ENCODE measurements at regions not wholly inside any gene's neighbourhood (a gene's known extent, or its start where the extent isn't known, plus 50 kb on each side); places are given as distances from the start of the nearest gene placed in this dataset.
A peak's percentile ranks its signal among the peaks of the same experiment; 100 is the strongest.

DNA sequence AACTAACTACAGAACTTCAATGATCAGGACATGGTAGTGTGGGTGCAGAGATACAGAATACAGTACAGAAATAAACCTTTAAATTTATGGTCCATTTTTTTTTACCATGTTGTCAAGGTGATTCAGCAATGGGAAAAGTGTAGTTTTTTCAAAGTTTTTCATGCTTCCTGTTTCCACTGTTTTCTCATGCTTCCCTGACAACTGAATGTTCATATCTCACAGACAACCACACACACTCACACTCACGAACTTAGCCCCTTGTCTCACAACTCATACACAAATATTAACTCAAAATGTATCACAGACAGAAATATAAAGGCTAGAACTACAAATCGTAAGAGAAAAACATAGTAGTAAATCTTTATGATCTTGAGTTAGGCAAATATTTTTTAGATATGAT, 232.6 kb upstream of the CDYL start:
- no peak overlapping the region for H3K27ac ChIP-seq
- no peaks in the 10 kb centered on the region for H3K9me2 ChIP-seq (ENCODE audit: insufficient read depth)
- WGBS, 2 experiments (ENCODE audit: low coverage in 1 of 2, low lambda C conversion rate in 2 of 2, missing lambda C conversion rate in 2 of 2), result 48 to 54% methylated on average over 2 of the region's 2 CpGs
- peak; percentile 7 for DNase-seq
- H3K36me3 ChIP-seq (ENCODE audit: low read depth), result no peaks in the 10 kb centered on the region
- no peaks in the 10 kb centered on the region for H3F3A ChIP-seq (ENCODE audit: insufficient read depth)
- no peak overlapping the region for H2AFZ ChIP-seq
- H3K79me2 ChIP-seq (ENCODE audit: insufficient read depth), result no peaks in the 10 kb centered on the region
- in situ Hi-C loops (cut with MboI), result no loop called here
- no peaks in the 10 kb centered on the region for H3K9me3 ChIP-seq (ENCODE audit: low read depth)
- no peak overlapping the region for H3K4me3 ChIP-seq
- H4K20me1 ChIP-seq (ENCODE audit: insufficient read depth), result no peaks in the 10 kb centered on the region
- no peaks in the 10 kb centered on the region for H3K27me3 ChIP-seq (replicated peaks; ENCODE audit: insufficient read depth)
- TF ChIP-seq EZH2 (IDR thresholded peaks at IDR 0.05; ENCODE audit: insufficient read depth, poor library complexity, severe bottlenecking), result no peak
- H3K9ac ChIP-seq, result no peak overlapping the region
- no peak overlapping the region for H3K4me2 ChIP-seq (ENCODE audit: unreplicated experiment)
- no peaks in the 10 kb centered on the region for H3K4me1 ChIP-seq (ENCODE audit: insufficient read depth)

DNA sequence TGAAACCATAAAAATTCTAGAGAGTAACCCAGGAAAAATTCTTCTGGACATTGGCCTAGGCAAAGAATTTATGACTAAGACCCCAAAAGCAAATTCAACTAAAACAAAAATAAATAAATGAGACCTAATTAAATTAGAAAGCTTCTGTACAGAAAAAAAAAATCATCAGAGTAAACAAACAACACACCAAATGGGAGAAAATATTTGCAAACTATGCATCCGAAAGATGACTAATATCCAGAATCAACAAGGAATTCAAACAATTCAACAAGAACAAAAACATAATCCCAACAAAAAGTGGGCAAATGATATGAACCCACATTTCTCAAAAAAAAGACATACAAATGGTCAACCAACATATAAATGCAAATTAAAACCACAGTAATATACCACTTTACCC, 242.6 kb upstream of the CDYL start:
- DNase-seq, result no peak
- no peaks in the 10 kb centered on the region for H3K9me2 ChIP-seq (ENCODE audit: insufficient read depth)
- no peaks in the 10 kb centered on the region for H3K36me3 ChIP-seq (ENCODE audit: low read depth)
- H3K9ac ChIP-seq, result no peak overlapping the region
- H4K20me1 ChIP-seq (ENCODE audit: insufficient read depth), result no peaks in the 10 kb centered on the region
- 50 to 60% methylated on average over 1 of the region's 1 CpG for WGBS, 2 experiments (ENCODE audit: low coverage in 1 of 2, low lambda C conversion rate in 2 of 2, missing lambda C conversion rate in 2 of 2)
- no peak overlapping the region for H3K4me2 ChIP-seq (ENCODE audit: unreplicated experiment)
- no peak overlapping the region for H2AFZ ChIP-seq
- H3K27me3 ChIP-seq (replicated peaks; ENCODE audit: insufficient read depth), result no peaks in the 10 kb centered on the region
- no peak overlapping the region for H3K4me3 ChIP-seq
- peaks cover 8% of the 10 kb centered on the region; the same call in 1 of the 2 replicates for H3K4me1 ChIP-seq (ENCODE audit: insufficient read depth)
- TF ChIP-seq EZH2phosphoT487 (IDR thresholded peaks at IDR 0.05; ENCODE audit: insufficient read depth, low read depth), result no peak
- TF ChIP-seq EZH2 (IDR thresholded peaks at IDR 0.05; ENCODE audit: insufficient read depth, poor library complexity, severe bottlenecking), result no peak
- no peaks in the 10 kb centered on the region for H3K9me3 ChIP-seq (ENCODE audit: low read depth)
- H3F3A ChIP-seq (ENCODE audit: insufficient read depth), result no peaks in the 10 kb centered on the region; the same call in 1 of the 2 replicates
- no peak overlapping the region for H3K27ac ChIP-seq
- in situ Hi-C loops (cut with MboI), result no loop called here
- no peaks in the 10 kb centered on the region for H3K79me2 ChIP-seq (ENCODE audit: insufficient read depth)

DNA sequence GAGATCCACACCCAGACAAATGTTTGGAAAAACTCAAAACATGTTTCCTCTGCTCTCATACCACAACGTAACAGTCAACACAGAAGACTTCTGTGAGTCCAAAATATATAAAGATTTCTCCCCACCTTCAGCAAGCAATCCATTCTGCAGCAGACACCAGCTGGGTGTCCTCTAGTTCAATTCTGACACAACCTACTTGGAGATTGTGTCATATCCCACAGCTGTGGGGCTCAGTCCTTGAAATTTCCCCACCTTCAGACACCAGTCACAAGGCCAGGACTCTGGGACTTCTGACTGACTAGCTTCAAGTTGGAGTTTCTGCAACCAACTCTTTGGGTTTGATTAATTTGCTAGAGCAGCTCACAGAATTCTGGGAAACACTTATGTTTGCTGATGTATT, 244.8 kb upstream of the CDYL start:
- TF ChIP-seq EZH2phosphoT487 (IDR thresholded peaks at IDR 0.05; ENCODE audit: insufficient read depth, low read depth), result no peak
- no peak for TF ChIP-seq EZH2 (IDR thresholded peaks at IDR 0.05; ENCODE audit: insufficient read depth, poor library complexity, severe bottlenecking)
- Histone ChIP-seq H3K79me2 (ENCODE audit: insufficient read depth) (no peaks in the 10 kb centered on the region), H3K9me3 (ENCODE audit: low read depth) (no peaks in the 10 kb centered on the region), H3K27ac (no peak overlapping the region), H4K20me1 (ENCODE audit: insufficient read depth) (no peaks in the 10 kb centered on the region), H3K9ac (no peak overlapping the region), H3K4me1 (ENCODE audit: insufficient read depth) (peaks cover 8% of the 10 kb centered on the region; the same call in 1 of the 2 replicates), H3K4me3 (no peak overlapping the region), H3K27me3 (replicated peaks; ENCODE audit: insufficient read depth) (no peaks in the 10 kb centered on the region), H3K4me2 (ENCODE audit: unreplicated experiment) (no peak overlapping the region), H2AFZ (no peak overlapping the region), H3K9me2 (ENCODE audit: insufficient read depth) (no peaks in the 10 kb centered on the region), H3K36me3 (ENCODE audit: low read depth) (no peaks in the 10 kb centered on the region), H3F3A (ENCODE audit: insufficient read depth) (no peaks in the 10 kb centered on the region; the same call in 1 of the 2 replicates)
- WGBS, 2 experiments (ENCODE audit: low coverage in 1 of 2, low lambda C conversion rate in 2 of 2, missing lambda C conversion rate in 2 of 2), result 48 to 50% methylated on average over 1 of the region's 1 CpG
- in situ Hi-C loops (cut with MboI), result no loop called here
- DNase-seq, result no peak

DNA sequence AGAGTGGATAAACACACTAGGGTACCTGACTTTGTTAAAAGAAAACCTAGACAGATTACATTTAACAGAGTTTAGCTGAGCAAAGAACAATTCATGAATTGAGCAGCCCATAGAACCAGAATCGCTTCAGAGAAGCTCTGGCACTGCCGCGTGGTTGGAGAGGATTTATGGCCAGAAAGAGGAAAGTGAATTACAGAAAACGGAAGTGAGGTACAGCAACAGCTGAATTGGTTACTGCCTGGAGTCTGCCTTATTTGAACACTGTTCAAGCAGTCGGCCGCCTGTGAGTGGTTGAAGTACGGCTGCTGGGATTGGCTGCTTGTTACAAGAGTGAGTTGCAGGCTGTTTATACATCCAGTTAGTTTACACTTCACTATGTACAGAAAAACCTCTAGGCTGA, 253.8 kb upstream of the CDYL start:
- no peak for TF ChIP-seq EZH2phosphoT487 (IDR thresholded peaks at IDR 0.05; ENCODE audit: insufficient read depth, low read depth)
- TF ChIP-seq EZH2 (IDR thresholded peaks at IDR 0.05; ENCODE audit: insufficient read depth, poor library complexity, severe bottlenecking), result no peak
- no peaks in the 10 kb centered on the region for H4K20me1 ChIP-seq (ENCODE audit: insufficient read depth)
- no peak overlapping the region for H3K4me2 ChIP-seq (ENCODE audit: unreplicated experiment)
- no peaks in the 10 kb centered on the region for H3F3A ChIP-seq (ENCODE audit: insufficient read depth)
- no peaks in the 10 kb centered on the region for H3K79me2 ChIP-seq (ENCODE audit: insufficient read depth)
- 58 to 66% methylated on average over 7 of the region's 7 CpGs for WGBS, 2 experiments (ENCODE audit: low coverage in 1 of 2, low lambda C conversion rate in 2 of 2, missing lambda C conversion rate in 2 of 2)
- no peak for DNase-seq
- no peak overlapping the region for H3K27ac ChIP-seq
- H2AFZ ChIP-seq, result 0 out of 2 replicates have a peak overlapping the region, but pooled peaks have one; percentile 36
- H3K9ac ChIP-seq, result no peak overlapping the region
- H3K4me1 ChIP-seq (ENCODE audit: insufficient read depth), result peaks cover 5% of the 10 kb centered on the region
- H3K9me2 ChIP-seq (ENCODE audit: insufficient read depth), result no peaks in the 10 kb centered on the region
- H3K36me3 ChIP-seq (ENCODE audit: low read depth), result no peaks in the 10 kb centered on the region
- in situ Hi-C loops (cut with MboI), result no loop called here
- H3K4me3 ChIP-seq, result no peak overlapping the region
- H3K9me3 ChIP-seq (ENCODE audit: low read depth), result no peaks in the 10 kb centered on the region
- no peaks in the 10 kb centered on the region for H3K27me3 ChIP-seq (replicated peaks; ENCODE audit: insufficient read depth)

DNA sequence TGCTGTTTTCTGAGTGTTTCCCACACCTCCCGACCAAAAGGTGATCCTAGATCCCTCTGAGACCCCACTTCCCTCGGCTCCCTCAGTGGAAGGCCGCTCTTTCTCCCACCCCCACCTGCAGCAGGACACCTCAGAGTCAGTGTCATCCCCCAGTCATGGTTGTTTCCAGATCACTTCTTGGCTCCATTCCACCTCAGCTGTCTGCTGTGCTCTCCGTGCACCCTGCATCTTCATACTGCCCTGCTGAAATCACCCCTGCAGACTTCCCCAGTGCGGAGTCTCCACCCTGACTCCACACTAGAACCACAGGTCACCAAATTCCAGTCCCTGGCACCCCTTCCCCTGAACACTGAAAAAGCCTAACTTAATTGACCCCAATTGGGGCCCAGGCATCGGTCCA, 255.1 kb upstream of the CDYL start:
- Histone ChIP-seq H3K4me3 (no peak overlapping the region), H3K27ac (no peak overlapping the region), H3K9me3 (ENCODE audit: low read depth) (no peaks in the 10 kb centered on the region), H3K79me2 (ENCODE audit: insufficient read depth) (no peaks in the 10 kb centered on the region), H2AFZ (no peak overlapping the region), H3K9me2 (ENCODE audit: insufficient read depth) (no peaks in the 10 kb centered on the region), H3K9ac (no peak overlapping the region), H3K36me3 (ENCODE audit: low read depth) (no peaks in the 10 kb centered on the region), H3F3A (ENCODE audit: insufficient read depth) (no peaks in the 10 kb centered on the region), H4K20me1 (ENCODE audit: insufficient read depth) (no peaks in the 10 kb centered on the region), H3K4me2 (ENCODE audit: unreplicated experiment) (no peak overlapping the region), H3K27me3 (replicated peaks; ENCODE audit: insufficient read depth) (no peaks in the 10 kb centered on the region), H3K4me1 (ENCODE audit: insufficient read depth) (peaks cover 5% of the 10 kb centered on the region)
- WGBS, 2 experiments (ENCODE audit: low coverage in 1 of 2, low lambda C conversion rate in 2 of 2, missing lambda C conversion rate in 2 of 2), result 58 to 65% methylated on average over 6 of the region's 6 CpGs
- DNase-seq, result no peak
- in situ Hi-C loops (cut with MboI), result no loop called here
- TF ChIP-seq EZH2 (IDR thresholded peaks at IDR 0.05; ENCODE audit: insufficient read depth, poor library complexity, severe bottlenecking) (no peak), EZH2phosphoT487 (IDR thresholded peaks at IDR 0.05; ENCODE audit: insufficient read depth, low read depth) (no peak)

Data from GM23248 (cell line).